Neural progenitor cell (in vitro differentiated cells): ENCODE measurements at regions not wholly inside any gene's neighbourhood (a gene's known extent, or its start where the extent isn't known, plus 50 kb on each side); places are given as distances from the start of the nearest gene placed in this dataset.

Source experiments
- DNase-seq: peaks from one replicate; pipeline ENCODE4 v3.0.0-alpha.2; 2016; ENCODE audit warnings: low spot score
- H2AFZ ChIP-seq: fragments of 200-600 bp; sonication (generic); replicated peaks from 2 replicates; pipeline ENCODE4 v1.6.1; 2016; ENCODE audit warnings: antibody characterized with exemption
- H3F3A ChIP-seq: fragments of 200-600 bp; sonication (generic); 2 replicates; pipeline ENCODE4 v1.6.1; 2016; ENCODE audit warnings: antibody characterized with exemption, low read depth
- H3K27ac ChIP-seq: fragments of 200-600 bp; sonication (generic); 2 replicates; pipeline ENCODE4 v1.5.1; 2016; ENCODE audit warnings: mild to moderate bottlenecking
- H3K27me3 ChIP-seq: fragments of 200-600 bp; sonication (generic); 2 replicates; pipeline ENCODE4 v1.6.1; 2016; ENCODE audit warnings: mild to moderate bottlenecking, moderate library complexity
- H3K36me3 ChIP-seq: fragments of 200-600 bp; sonication (generic); 2 replicates; pipeline ENCODE4 v1.5.1; 2016
- H3K4me1 ChIP-seq: fragments of 200-600 bp; sonication (generic); 2 replicates; pipeline ENCODE4 v1.6.1; 2016; ENCODE audit warnings: mixed run types
- H3K4me2 ChIP-seq: fragments of 200-600 bp; sonication (generic); 2 replicates; pipeline ENCODE4 v1.6.1; 2016
- H3K4me3 ChIP-seq: fragments of 200-600 bp; sonication (generic); 2 replicates; pipeline ENCODE4 v1.5.1; 2016
- H3K79me2 ChIP-seq: fragments of 200-600 bp; sonication (generic); 2 replicates; pipeline ENCODE4 v1.6.1; 2016; ENCODE audit warnings: low read depth
- H3K9ac ChIP-seq: fragments of 200-600 bp; sonication (generic); 2 replicates; pipeline ENCODE4 v1.6.1; 2016
- H3K9me3 ChIP-seq: fragments of 200-600 bp; sonication (generic); 2 replicates; pipeline ENCODE4 v1.5.1; 2016; ENCODE audit warnings: low read depth
- H4K20me1 ChIP-seq: fragments of 200-600 bp; sonication (generic); 2 replicates; pipeline ENCODE4 v1.6.1; 2016; ENCODE audit warnings: low read depth
- H3K27ac Mint-ChIP-seq: 3 replicates; pipeline ENCODE4 v1.8.0; 2021; ENCODE audit warnings: mixed read lengths
- H3K27me3 Mint-ChIP-seq: 2 replicates; pipeline ENCODE4 v1.8.0; 2022; ENCODE audit warnings: low read depth, mild to moderate bottlenecking, inconsistent platforms, moderate library complexity, mixed read lengths; ENCODE audit not compliant: insufficient read depth
- H3K36me3 Mint-ChIP-seq: 3 replicates; pipeline ENCODE4 v1.8.0; 2021; ENCODE audit warnings: mixed read lengths
- H3K4me1 Mint-ChIP-seq: 3 replicates; pipeline ENCODE4 v1.8.0; 2021; ENCODE audit warnings: mixed read lengths
- H3K4me3 Mint-ChIP-seq: 3 replicates; pipeline ENCODE4 v1.8.0; 2021; ENCODE audit warnings: mild to moderate bottlenecking, moderate library complexity, mixed read lengths
- H3K9me3 Mint-ChIP-seq: 3 replicates; pipeline ENCODE4 v1.8.0; 2020; ENCODE audit warnings: mixed read lengths
- CTCF ChIP-seq: fragments of 200-600 bp; sonication (generic); IDR thresholded peaks from 2 replicates; pipeline ENCODE4 v1.5.1; 2017; ENCODE audit warnings: antibody characterized with exemption, mild to moderate bottlenecking
- EZH2 ChIP-seq: fragments of 200-600 bp; sonication (generic); IDR thresholded peaks from 2 replicates; pipeline ENCODE4 v1.6.1; 2017; ENCODE audit warnings: antibody characterized with exemption, mild to moderate bottlenecking, moderate library complexity
- EZH2phosphoT487 ChIP-seq: fragments of 200-600 bp; sonication (generic); IDR thresholded peaks from 2 replicates; pipeline ENCODE4 v1.6.1; 2017; ENCODE audit warnings: antibody characterized with exemption

- no peaks in the 10 kb centered on the region for H3K36me3 ChIP-seq
- no peaks in the 10 kb centered on the region for H3K4me1 Mint-ChIP-seq
- H3K4me3 ChIP-seq: no peak overlapping the region
- no peak overlapping the region for H3K4me3 Mint-ChIP-seq
- H3K9me3 ChIP-seq: no peaks in the 10 kb centered on the region
- no peak overlapping the region for H2AFZ ChIP-seq
- H3K27ac Mint-ChIP-seq: no peak overlapping the region
- peaks cover 10% of the 10 kb centered on the region for H3K9me3 Mint-ChIP-seq
- H4K20me1 ChIP-seq: no peaks in the 10 kb centered on the region
- H3K27me3 ChIP-seq: no peaks in the 10 kb centered on the region
- H3K36me3 Mint-ChIP-seq: no peaks in the 10 kb centered on the region
- no peak overlapping the region for H3K27ac ChIP-seq
- TF ChIP-seq EZH2phosphoT487: no peak
- no peak for TF ChIP-seq EZH2
- no peak for TF ChIP-seq CTCF
- H3K27me3 Mint-ChIP-seq: no peaks in the 10 kb centered on the region
- DNase-seq: no peak
- H3K9ac ChIP-seq: no peak overlapping the region
- H3K4me1 ChIP-seq: no peaks in the 10 kb centered on the region
- H3F3A ChIP-seq: no peaks in the 10 kb centered on the region
- H3K79me2 ChIP-seq: no peaks in the 10 kb centered on the region
- H3K4me2 ChIP-seq: no peak overlapping the region
These were observed 197.4 kb upstream of the MBNL1 start for GRCh38 chr3:152071315-152071714.

GRCh38 chr3:152071924-152072323 lies 196.8 kb upstream of the MBNL1 start:
- Histone ChIP-seq H3K4me3 (no peak overlapping the region), H3K9ac (no peak overlapping the region), H2AFZ (no peak overlapping the region), H3K9me3 (no peaks in the 10 kb centered on the region), H3K4me2 (no peak overlapping the region), H4K20me1 (no peaks in the 10 kb centered on the region), H3K36me3 (no peaks in the 10 kb centered on the region), H3F3A (no peaks in the 10 kb centered on the region), H3K79me2 (no peaks in the 10 kb centered on the region), H3K4me1 (no peaks in the 10 kb centered on the region), H3K27ac (no peak overlapping the region), H3K27me3 (no peaks in the 10 kb centered on the region)
- peak; percentile 60 for TF ChIP-seq CTCF
- TF ChIP-seq EZH2phosphoT487: no peak
- no peak for TF ChIP-seq EZH2
- no peaks in the 10 kb centered on the region for H3K4me1 Mint-ChIP-seq
- no peak overlapping the region for H3K4me3 Mint-ChIP-seq
- peak; percentile 25 for DNase-seq
- H3K27ac Mint-ChIP-seq: no peak overlapping the region
- H3K9me3 Mint-ChIP-seq: peaks cover 10% of the 10 kb centered on the region
- no peaks in the 10 kb centered on the region for H3K27me3 Mint-ChIP-seq
- no peaks in the 10 kb centered on the region for H3K36me3 Mint-ChIP-seq

GRCh38 chr3:152073267-152073666 lies 195.5 kb upstream of the MBNL1 start:
- Mint-ChIP-seq H3K36me3 (no peaks in the 10 kb centered on the region), H3K27me3 (no peaks in the 10 kb centered on the region), H3K27ac (no peak overlapping the region), H3K9me3 (peaks cover 13% of the 10 kb centered on the region), H3K4me3 (no peak overlapping the region), H3K4me1 (no peaks in the 10 kb centered on the region)
- Histone ChIP-seq H3K79me2 (no peaks in the 10 kb centered on the region), H3K4me2 (no peak overlapping the region), H3K9me3 (no peaks in the 10 kb centered on the region), H3K9ac (no peak overlapping the region), H3K36me3 (no peaks in the 10 kb centered on the region), H2AFZ (no peak overlapping the region), H3K27ac (no peak overlapping the region), H3F3A (no peaks in the 10 kb centered on the region), H3K27me3 (no peaks in the 10 kb centered on the region), H3K4me3 (no peak overlapping the region), H3K4me1 (no peaks in the 10 kb centered on the region), H4K20me1 (no peaks in the 10 kb centered on the region)
- TF ChIP-seq CTCF (no peak), EZH2phosphoT487 (no peak), EZH2 (no peak)
- DNase-seq: no peak
